Breast epithelium (tissue), 3 donors: ENCODE measurements at regions not wholly inside any gene's neighbourhood (a gene's known extent, or its start where the extent isn't known, plus 50 kb on each side); places are given as distances from the start of the nearest gene placed in this dataset.

Experiments used
- CTCF ChIP-seq, 3 donors: fragments of 450-650 bp; IDR thresholded peaks; one replicate each; pipeline ENCODE4 v1.5.1; 2016 to 2017; ENCODE audit warnings: antibody characterized with exemption in 3 of 3, mild to moderate bottlenecking in 3 of 3, moderate library complexity in 3 of 3
- POLR2A ChIP-seq: fragments of 450-650 bp; IDR thresholded peaks from one replicate; pipeline ENCODE4 v1.6.1; 2016; ENCODE audit warnings: antibody characterized with exemption, mild to moderate bottlenecking, moderate library complexity

GRCh38 chr22:27656970-27657369, 144.6 kb downstream of the MN1 start:
- TF ChIP-seq POLR2A (no peak), CTCF (IDR thresholded peaks at IDR 0.05) (no peak)
